ENCODE measurements at regions not wholly inside any gene's neighbourhood (a gene's known extent, or its start where the extent isn't known, plus 50 kb on each side); places are given as distances from the start of the nearest gene placed in this dataset.

GRCh38 chr3:164522073-164522763 is 556.1 kb downstream of the SI start:
- TF ChIP-seq CTCF (IDR thresholded peaks at IDR 0.05) (no peak), POLR2A (IDR thresholded peaks at IDR 0.05) (no peak)
